B cell (primary cell): ENCODE measurements at regions not wholly inside any gene's neighbourhood (a gene's known extent, or its start where the extent isn't known, plus 50 kb on each side); places are given as distances from the start of the nearest gene placed in this dataset.

Experiments
- ATAC-seq: fragments of 200-7000 bp; cut with Tn5 transposase; one replicate; pipeline ENCODE4 v1.10.0; 2021; ENCODE audit warnings: low read depth, mild to moderate bottlenecking, moderate number of reproducible peaks, moderate library complexity
- CTCF ChIA-PET: fragments of 350-600 bp; sonication (Branson Sonifier 250); formaldehyde crosslinking; loops from one replicate; lab custom pipeline; 2021; ENCODE audit warnings: antibody characterized with exemption, inconsistent platforms; lab: Charles Lee
- POLR2A ChIA-PET: fragments of 350-600 bp; sonication (Branson Sonifier 250); formaldehyde crosslinking; loops from one replicate; lab custom pipeline; 2021; ENCODE audit warnings: antibody characterized with exemption; lab: Charles Lee
- DNase-seq: peaks from one replicate; pipeline ENCODE4 v3.0.0; 2013
- H2AFZ ChIP-seq: 2 replicates; pipeline ENCODE4 v1.6.1; 2012; ENCODE audit warnings: mild to moderate bottlenecking, low read depth, low read length; ENCODE audit not compliant: insufficient read depth, poor library complexity, severe bottlenecking
- H3K27ac ChIP-seq, 2 donors: 1 replicate in 1 of 2; 2 replicates in 1 of 2; pipeline ENCODE4 v1.5.1; 2012 to 2013; ENCODE audit warnings: low read length in 2 of 2, mild to moderate bottlenecking in 2 of 2, moderate library complexity in 1 of 2
- H3K27me3 ChIP-seq, 4 experiments: fragments of 200-600 bp in 1 of 4; sonication (generic) in 1 of 4; replicated peaks in 1 of 4; 1 replicate in 2 of 4; 2 replicates in 2 of 4; pipeline versions ENCODE4 v1.6.1 to v1.7.0; 2013 to 2016; ENCODE audit warnings: low read length in 3 of 4, mild to moderate bottlenecking in 2 of 4, mixed read lengths in 1 of 4, moderate library complexity in 1 of 4; ENCODE audit not compliant: insufficient read depth in 4 of 4, control insufficient read depth in 3 of 4; ENCODE audit errors: control extremely low read depth in 1 of 4
- H3K36me3 ChIP-seq, 2 experiments: replicated peaks in 1 of 2; 1 replicate in 1 of 2; 2 replicates in 1 of 2; pipeline versions ENCODE4 v1.6.1 to v1.7.1; 2013; ENCODE audit warnings: low read length in 1 of 2; ENCODE audit not compliant: insufficient read depth in 2 of 2, control insufficient read depth in 1 of 2; ENCODE audit errors: control extremely low read depth in 1 of 2, extremely low read depth in 1 of 2
- H3K4me1 ChIP-seq, 2 donors: fragments of 200-600 bp in 1 of 2; sonication (generic) in 1 of 2; 1 replicate in 1 of 2; 2 replicates in 1 of 2; pipeline versions ENCODE4 v1.5.1 to v1.6.1; 2013 to 2017; ENCODE audit warnings: low read length in 2 of 2; ENCODE audit not compliant: control insufficient read depth in 2 of 2, insufficient read depth in 2 of 2
- H3K4me2 ChIP-seq: replicated peaks from 2 replicates; pipeline ENCODE3; 2012; ENCODE audit warnings: mild to moderate bottlenecking, low read depth, low read length; ENCODE audit not compliant: poor library complexity, severe bottlenecking
- H3K4me3 ChIP-seq, 5 experiments: fragments of 200-600 bp in 1 of 5; sonication (generic) in 1 of 5; 1 replicate in 3 of 5; 2 replicates in 2 of 5; pipeline versions ENCODE4 v1.5.1 to v1.7.0; 2011 to 2016; ENCODE audit warnings: low read length in 4 of 5, mild to moderate bottlenecking in 4 of 5, low read depth in 2 of 5, control low read depth in 1 of 5, moderate library complexity in 1 of 5; ENCODE audit not compliant: insufficient read depth in 1 of 5; ENCODE audit errors: control extremely low read depth in 1 of 5, extremely low read depth in 1 of 5
- H3K79me2 ChIP-seq: fragments of 200-600 bp; sonication (generic); one replicate; pipeline ENCODE4 v1.6.0; 2016; ENCODE audit warnings: low read length; ENCODE audit not compliant: control insufficient read depth, insufficient read depth
- H3K9ac ChIP-seq: fragments of 200-600 bp; sonication (generic); 2 replicates; pipeline ENCODE4 v1.6.1; 2017; ENCODE audit warnings: mild to moderate bottlenecking, low read length, moderate library complexity
- H3K9me3 ChIP-seq, 3 donors: one replicate each; pipeline versions ENCODE4 v1.6.1 to v1.7.1; 2013; ENCODE audit warnings: low read length in 2 of 3; ENCODE audit not compliant: control insufficient read depth in 2 of 3, insufficient read depth in 1 of 3; ENCODE audit errors: control extremely low read depth in 1 of 3
- H4K20me1 ChIP-seq: 2 replicates; pipeline ENCODE4 v1.6.0; 2012; ENCODE audit warnings: mild to moderate bottlenecking, low read length; ENCODE audit not compliant: insufficient read depth, control insufficient read depth, poor library complexity, severe bottlenecking
- H3K27ac Mint-ChIP-seq: one replicate; pipeline ENCODE4 v1.8.0; 2021; ENCODE audit warnings: mixed read lengths
- H3K27me3 Mint-ChIP-seq: one replicate; pipeline ENCODE4 v1.8.0; 2021; ENCODE audit warnings: mixed read lengths
- H3K4me1 Mint-ChIP-seq: one replicate; pipeline ENCODE4 v1.8.0; 2021; ENCODE audit warnings: mixed read lengths
- H3K4me3 Mint-ChIP-seq: one replicate; pipeline ENCODE4 v1.8.0; 2021; ENCODE audit warnings: mixed read lengths
- H3K9me3 Mint-ChIP-seq: one replicate; pipeline ENCODE4 v1.8.0; 2022; ENCODE audit warnings: mixed read lengths; ENCODE audit not compliant: insufficient read depth
- CTCF ChIP-seq: fragments of 200-600 bp; IDR thresholded peaks from one replicate; pipeline ENCODE4 v1.8.0; 2022; ENCODE audit warnings: antibody characterized with exemption, mild to moderate bottlenecking
- EZH2 ChIP-seq: IDR thresholded peaks from 2 replicates; pipeline ENCODE4 v1.6.1; 2012; ENCODE audit warnings: borderline replicate concordance, low read depth, mild to moderate bottlenecking, moderate library complexity, low read length; ENCODE audit not compliant: insufficient read depth, poor library complexity, severe bottlenecking
- WGBS: methylation state at CpG from one replicate; pipeline ENCODE4 v1.1.5; 2013; ENCODE audit warnings: missing lambda C conversion rate; ENCODE audit not compliant: insufficient coverage; 5-methylcytosine and 5-hydroxymethylcytosine counted together
- intact Hi-C: fragments of 100-400 bp; cut with micrococcal nuclease; formaldehyde crosslinking; loops from one replicate; pipeline ENCODE4 v1.10.0; 2022

- POLR2A ChIA-PET, result no interaction called here
- Histone ChIP-seq H3K4me3 (no peak overlapping the region), H3K27me3 (no peaks in the 10 kb centered on the region), H3K4me2 (no peak overlapping the region), H2AFZ (no peak overlapping the region), H3K79me2 (no peaks in the 10 kb centered on the region), H3K4me1 (no peaks in the 10 kb centered on the region), H3K9ac (no peak overlapping the region), H3K9me3 (no peaks in the 10 kb centered on the region), H4K20me1 (no peaks in the 10 kb centered on the region), H3K36me3 (no peaks in the 10 kb centered on the region), H3K27ac (no peak overlapping the region)
- H3K27me3 Mint-ChIP-seq, result no peaks in the 10 kb centered on the region
- peaks cover 8% of the 10 kb centered on the region for H3K9me3 Mint-ChIP-seq
- H3K4me3 Mint-ChIP-seq, result no peak overlapping the region
- no CpG with 5 or more reads among the region's 1 CpG for WGBS
- intact Hi-C loops, result no loop called here
- ATAC-seq (no peak), DNase-seq (no peak)
- no peak overlapping the region for H3K27ac Mint-ChIP-seq
- TF ChIP-seq EZH2, result no peak
- TF ChIP-seq CTCF, result no peak
- CTCF ChIA-PET, result no interaction called here
- no peaks in the 10 kb centered on the region for H3K4me1 Mint-ChIP-seq
Measured at GRCh38 chr11:106233191-106233590, 155.7 kb downstream of the AASDHPPT start.

- no peaks in the 10 kb centered on the region for H3K79me2 ChIP-seq
- H3K9me3 ChIP-seq, result no peaks in the 10 kb centered on the region
- Mint-ChIP-seq H3K27me3 (no peaks in the 10 kb centered on the region), H3K27ac (no peak overlapping the region), H3K4me1 (no peaks in the 10 kb centered on the region), H3K4me3 (no peak overlapping the region), H3K9me3 (peaks cover 2% of the 10 kb centered on the region)
- no peaks in the 10 kb centered on the region for H3K27me3 ChIP-seq
- no peak overlapping the region for H3K27ac ChIP-seq
- H2AFZ ChIP-seq, result no peak overlapping the region
- H3K36me3 ChIP-seq, result no peaks in the 10 kb centered on the region
- no peaks in the 10 kb centered on the region for H4K20me1 ChIP-seq
- H3K4me3 ChIP-seq, result no peak overlapping the region
- intact Hi-C loops, result no loop called here
- H3K4me1 ChIP-seq, result no peaks in the 10 kb centered on the region
- ATAC-seq (no peak), DNase-seq (no peak)
- ChIA-PET CTCF (no interaction called here), POLR2A (no interaction called here)
- H3K4me2 ChIP-seq, result no peak overlapping the region
- TF ChIP-seq EZH2 (no peak), CTCF (no peak)
- no peak overlapping the region for H3K9ac ChIP-seq
- WGBS, result 56% methylated on average over 3 of the region's 3 CpGs
Measured at GRCh38 chr11:106234794-106235193, 157.3 kb downstream of the AASDHPPT start.
